IMR-90 (cell line): ENCODE measurements at regions not wholly inside any gene's neighbourhood (a gene's known extent, or its start where the extent isn't known, plus 50 kb on each side); places are given as distances from the start of the nearest gene placed in this dataset.

Source experiments
- CEBPB ChIP-seq: IDR thresholded peaks from 2 replicates; pipeline ENCODE4 v1.6.1; 2012; ENCODE audit warnings: low read depth, low read length, improper control_type of control experiment
- CHD1 ChIP-seq: IDR thresholded peaks from 2 replicates; pipeline ENCODE4 v1.6.1; 2012; ENCODE audit warnings: low read depth, low read length, improper control_type of control experiment
- FOS ChIP-seq: fragments of 150-350 bp; IDR thresholded peaks from 2 replicates; pipeline ENCODE4 v1.6.1; 2016; ENCODE audit warnings: low read depth, low read length
- MAZ ChIP-seq: IDR thresholded peaks from 2 replicates; pipeline ENCODE4 v1.6.1; 2012; ENCODE audit warnings: low read depth, mild to moderate bottlenecking, low read length, improper control_type of control experiment, moderate library complexity, borderline replicate concordance
- NFE2L2 ChIP-seq: fragments of 150-350 bp; IDR thresholded peaks from 2 replicates; pipeline ENCODE4 v1.6.1; 2016; ENCODE audit warnings: low read depth, mild to moderate bottlenecking, low read length
- POLR2A ChIP-seq: IDR thresholded peaks from 2 replicates; pipeline ENCODE4 v1.6.1; 2012; ENCODE audit warnings: mild to moderate bottlenecking, low read depth, low read length
- RAD21 ChIP-seq: IDR thresholded peaks from 2 replicates; pipeline ENCODE4 v1.6.1; 2012; ENCODE audit warnings: low read length, improper control_type of control experiment
- RCOR1 ChIP-seq: IDR thresholded peaks from 2 replicates; pipeline ENCODE4 v1.6.1; 2012; ENCODE audit warnings: mild to moderate bottlenecking, low read length, improper control_type of control experiment; ENCODE audit not compliant: insufficient replicate concordance
- RFX5 ChIP-seq: IDR thresholded peaks from 2 replicates; pipeline ENCODE4 v1.8.0; 2012; ENCODE audit warnings: low read depth, mild to moderate bottlenecking, low read length, moderate library complexity
- SMC3 ChIP-seq: fragments of 150-350 bp; IDR thresholded peaks from 2 replicates; pipeline ENCODE4 v1.6.1; 2016; ENCODE audit warnings: low read depth, mild to moderate bottlenecking, antibody characterized with exemption, low read length, moderate library complexity
- TF ChIP-seq, protein P1 (sequence below): fragments of 150-350 bp; IDR thresholded peaks from 2 replicates; pipeline ENCODE4 v1.6.1; 2017; ENCODE audit warnings: mild to moderate bottlenecking, antibody characterized with exemption, low read length, low read depth
- TF ChIP-seq, protein P2 (sequence below): conservative IDR thresholded peaks from 2 replicates; pipeline ENCODE4 v1.5.1; 2012; ENCODE audit warnings: mild to moderate bottlenecking, low read depth, low read length, improper control_type of control experiment
- TF ChIP-seq, protein P3 (sequence below): fragments of 150-350 bp; IDR thresholded peaks from 2 replicates; pipeline ENCODE4 v1.6.1; 2016; ENCODE audit warnings: low read depth, mild to moderate bottlenecking, low read length, moderate library complexity, borderline replicate concordance

DNA sequence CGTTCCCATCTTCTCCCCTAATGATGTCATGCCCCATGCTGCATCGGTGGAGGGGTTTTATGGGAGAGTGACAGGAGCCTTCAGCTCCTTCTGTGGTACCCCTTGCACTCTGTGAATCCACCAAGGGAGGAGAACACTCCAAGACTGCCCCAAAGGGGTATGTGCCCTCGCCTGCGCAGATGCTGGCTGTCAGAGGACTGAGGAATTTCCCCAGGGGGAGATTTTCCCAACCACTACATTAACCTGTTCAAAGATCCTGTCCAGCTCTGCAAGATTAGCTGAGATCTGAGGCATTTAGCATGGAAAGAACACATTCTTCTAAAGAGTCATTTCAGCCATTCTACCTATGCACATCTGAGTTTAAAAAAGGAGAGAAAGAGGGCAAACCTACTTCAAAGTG, 143.2 kb upstream of the ITGA6 start:
- TF ChIP-seq, protein P1, sequence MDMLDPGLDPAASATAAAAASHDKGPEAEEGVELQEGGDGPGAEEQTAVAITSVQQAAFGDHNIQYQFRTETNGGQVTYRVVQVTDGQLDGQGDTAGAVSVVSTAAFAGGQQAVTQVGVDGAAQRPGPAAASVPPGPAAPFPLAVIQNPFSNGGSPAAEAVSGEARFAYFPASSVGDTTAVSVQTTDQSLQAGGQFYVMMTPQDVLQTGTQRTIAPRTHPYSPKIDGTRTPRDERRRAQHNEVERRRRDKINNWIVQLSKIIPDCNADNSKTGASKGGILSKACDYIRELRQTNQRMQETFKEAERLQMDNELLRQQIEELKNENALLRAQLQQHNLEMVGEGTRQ = no peak
- TF ChIP-seq, protein P2, sequence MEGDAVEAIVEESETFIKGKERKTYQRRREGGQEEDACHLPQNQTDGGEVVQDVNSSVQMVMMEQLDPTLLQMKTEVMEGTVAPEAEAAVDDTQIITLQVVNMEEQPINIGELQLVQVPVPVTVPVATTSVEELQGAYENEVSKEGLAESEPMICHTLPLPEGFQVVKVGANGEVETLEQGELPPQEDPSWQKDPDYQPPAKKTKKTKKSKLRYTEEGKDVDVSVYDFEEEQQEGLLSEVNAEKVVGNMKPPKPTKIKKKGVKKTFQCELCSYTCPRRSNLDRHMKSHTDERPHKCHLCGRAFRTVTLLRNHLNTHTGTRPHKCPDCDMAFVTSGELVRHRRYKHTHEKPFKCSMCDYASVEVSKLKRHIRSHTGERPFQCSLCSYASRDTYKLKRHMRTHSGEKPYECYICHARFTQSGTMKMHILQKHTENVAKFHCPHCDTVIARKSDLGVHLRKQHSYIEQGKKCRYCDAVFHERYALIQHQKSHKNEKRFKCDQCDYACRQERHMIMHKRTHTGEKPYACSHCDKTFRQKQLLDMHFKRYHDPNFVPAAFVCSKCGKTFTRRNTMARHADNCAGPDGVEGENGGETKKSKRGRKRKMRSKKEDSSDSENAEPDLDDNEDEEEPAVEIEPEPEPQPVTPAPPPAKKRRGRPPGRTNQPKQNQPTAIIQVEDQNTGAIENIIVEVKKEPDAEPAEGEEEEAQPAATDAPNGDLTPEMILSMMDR = no peak
- TF ChIP-seq CHD1 (no peak), POLR2A (no peak), MAZ (no peak), SMC3 (no peak), RAD21 (no peak), CEBPB (no peak), RCOR1 (no peak), NFE2L2 (no peak), FOS (no peak), RFX5 (no peak)
- TF ChIP-seq, protein P3, sequence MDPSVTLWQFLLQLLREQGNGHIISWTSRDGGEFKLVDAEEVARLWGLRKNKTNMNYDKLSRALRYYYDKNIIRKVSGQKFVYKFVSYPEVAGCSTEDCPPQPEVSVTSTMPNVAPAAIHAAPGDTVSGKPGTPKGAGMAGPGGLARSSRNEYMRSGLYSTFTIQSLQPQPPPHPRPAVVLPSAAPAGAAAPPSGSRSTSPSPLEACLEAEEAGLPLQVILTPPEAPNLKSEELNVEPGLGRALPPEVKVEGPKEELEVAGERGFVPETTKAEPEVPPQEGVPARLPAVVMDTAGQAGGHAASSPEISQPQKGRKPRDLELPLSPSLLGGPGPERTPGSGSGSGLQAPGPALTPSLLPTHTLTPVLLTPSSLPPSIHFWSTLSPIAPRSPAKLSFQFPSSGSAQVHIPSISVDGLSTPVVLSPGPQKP = no peak
